KOPT-K1 (cell line): ENCODE measurements at regions not wholly inside any gene's neighbourhood (a gene's known extent, or its start where the extent isn't known, plus 50 kb on each side); places are given as distances from the start of the nearest gene placed in this dataset.

Source experiments
- H3K27ac ChIP-seq: fragments of 200-600 bp; sonication (generic); 2 replicates; pipeline ENCODE4 v1.5.1; 2016; ENCODE audit warnings: antibody characterized with exemption, mild to moderate bottlenecking, low read depth, low read length; ENCODE audit not compliant: poor library complexity, severe bottlenecking
- H3K36me3 ChIP-seq: fragments of 200-600 bp; sonication (generic); 2 replicates; pipeline ENCODE4 v1.5.1; 2017; ENCODE audit warnings: antibody characterized with exemption, mild to moderate bottlenecking, low read length, moderate library complexity; ENCODE audit not compliant: insufficient read depth
- H3K9me3 ChIP-seq: fragments of 200-600 bp; sonication (generic); 2 replicates; pipeline ENCODE4 v1.5.1; 2017; ENCODE audit warnings: antibody characterized with exemption, low read length, mild to moderate bottlenecking; ENCODE audit not compliant: insufficient read depth, poor library complexity, severe bottlenecking

GRCh38 chr7:132652507-132652906 lies 76.2 kb upstream of the PLXNA4 start:
- Histone ChIP-seq H3K27ac (no peak overlapping the region), H3K9me3 (peaks cover 16% of the 10 kb centered on the region), H3K36me3 (no peaks in the 10 kb centered on the region)

- no peak overlapping the region for H3K27ac ChIP-seq
- H3K36me3 ChIP-seq: no peaks in the 10 kb centered on the region
- H3K9me3 ChIP-seq: peaks cover 16% of the 10 kb centered on the region
Measured at GRCh38 chr7:132650498-132650897, 74.2 kb upstream of the PLXNA4 start.

GRCh38 chr7:132647311-132647710 lies 71.0 kb upstream of the PLXNA4 start:
- Histone ChIP-seq H3K36me3 (no peaks in the 10 kb centered on the region), H3K27ac (no peak overlapping the region), H3K9me3 (peaks cover 3% of the 10 kb centered on the region)

GRCh38 chr7:132646052-132646451 lies 69.8 kb upstream of the PLXNA4 start:
- Histone ChIP-seq H3K27ac (no peak overlapping the region), H3K9me3 (no peaks in the 10 kb centered on the region), H3K36me3 (no peaks in the 10 kb centered on the region)

GRCh38 chr7:132643302-132643701 lies 67.0 kb upstream of the PLXNA4 start:
- Histone ChIP-seq H3K9me3 (no peaks in the 10 kb centered on the region), H3K27ac (no peak overlapping the region), H3K36me3 (no peaks in the 10 kb centered on the region)

- no peak overlapping the region for H3K27ac ChIP-seq
- no peaks in the 10 kb centered on the region for H3K9me3 ChIP-seq
- no peaks in the 10 kb centered on the region for H3K36me3 ChIP-seq
Measured at GRCh38 chr7:132641238-132641637, 65.0 kb upstream of the PLXNA4 start.

GRCh38 chr7:132639983-132640382 lies 63.7 kb upstream of the PLXNA4 start:
- no peak overlapping the region for H3K27ac ChIP-seq
- no peaks in the 10 kb centered on the region for H3K9me3 ChIP-seq
- no peaks in the 10 kb centered on the region for H3K36me3 ChIP-seq

- no peak overlapping the region for H3K27ac ChIP-seq
- H3K9me3 ChIP-seq: no peaks in the 10 kb centered on the region
- H3K36me3 ChIP-seq: no peaks in the 10 kb centered on the region
Measured at GRCh38 chr7:132638000-132638399, 61.7 kb upstream of the PLXNA4 start.

- Histone ChIP-seq H3K9me3 (no peaks in the 10 kb centered on the region), H3K27ac (no peak overlapping the region), H3K36me3 (no peaks in the 10 kb centered on the region)
Measured at GRCh38 chr7:132636581-132636980, 60.3 kb upstream of the PLXNA4 start.

GRCh38 chr7:132635127-132635526 lies 58.9 kb upstream of the PLXNA4 start:
- Histone ChIP-seq H3K36me3 (no peaks in the 10 kb centered on the region), H3K27ac (no peak overlapping the region), H3K9me3 (no peaks in the 10 kb centered on the region)

- Histone ChIP-seq H3K9me3 (no peaks in the 10 kb centered on the region), H3K27ac (no peak overlapping the region), H3K36me3 (no peaks in the 10 kb centered on the region)
Measured at GRCh38 chr7:132630834-132631233, 54.6 kb upstream of the PLXNA4 start.
